ENCODE measurements at regions not wholly inside any gene's neighbourhood (a gene's known extent, or its start where the extent isn't known, plus 50 kb on each side); places are given as distances from the start of the nearest gene placed in this dataset.

- TF ChIP-seq CTCF (IDR thresholded peaks at IDR 0.05; ENCODE audit: insufficient read depth, low read length) (no peak), REST (IDR thresholded peaks at IDR 0.05; ENCODE audit: insufficient replicate concordance, low read depth) (no peak), SPI1 (IDR thresholded peaks at IDR 0.05; ENCODE audit: borderline replicate concordance, low read depth) (no peak), GABPA (IDR thresholded peaks at IDR 0.05; ENCODE audit: low read depth) (no peak)
Observed at GRCh38 chr1:106613861-106614260, 442.6 kb upstream of the PRMT6 start.
